NCI-H524 (cell line): ENCODE measurements at regions not wholly inside any gene's neighbourhood (a gene's known extent, or its start where the extent isn't known, plus 50 kb on each side); places are given as distances from the start of the nearest gene placed in this dataset.

Source experiments
- DNase-seq, 2 experiments: peaks; one replicate each; lab custom pipeline; 2025; lab: John Stamatoyannopoulos, UW

- no peak for DNase-seq
Observed at GRCh38 chr13:90532861-90533492, 814.5 kb upstream of the MIR17HG start.

DNA sequence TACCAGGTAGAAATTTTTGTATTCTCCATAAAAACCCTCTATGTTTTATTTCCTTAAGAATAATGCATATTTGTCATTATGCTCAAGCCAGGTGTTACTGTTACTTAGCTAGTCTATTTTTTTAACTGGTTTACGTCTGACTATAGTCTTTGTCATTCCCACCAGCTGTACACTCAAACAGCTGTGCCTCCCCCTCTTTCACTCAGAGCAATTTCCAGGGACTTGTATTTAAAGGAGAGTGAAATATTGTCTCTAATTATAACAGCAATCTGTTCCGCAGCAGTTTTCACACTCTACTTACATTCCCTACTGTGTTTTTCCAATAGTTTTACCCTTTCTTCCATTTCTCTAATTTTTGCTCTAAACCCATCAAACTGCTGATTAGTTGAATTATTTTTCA lies 813.6 kb upstream of the MIR17HG start:
- peak; percentile 50 to 80 for DNase-seq

GRCh38 chr13:90534617-90535370 lies 812.7 kb upstream of the MIR17HG start:
- no peak for DNase-seq

DNA sequence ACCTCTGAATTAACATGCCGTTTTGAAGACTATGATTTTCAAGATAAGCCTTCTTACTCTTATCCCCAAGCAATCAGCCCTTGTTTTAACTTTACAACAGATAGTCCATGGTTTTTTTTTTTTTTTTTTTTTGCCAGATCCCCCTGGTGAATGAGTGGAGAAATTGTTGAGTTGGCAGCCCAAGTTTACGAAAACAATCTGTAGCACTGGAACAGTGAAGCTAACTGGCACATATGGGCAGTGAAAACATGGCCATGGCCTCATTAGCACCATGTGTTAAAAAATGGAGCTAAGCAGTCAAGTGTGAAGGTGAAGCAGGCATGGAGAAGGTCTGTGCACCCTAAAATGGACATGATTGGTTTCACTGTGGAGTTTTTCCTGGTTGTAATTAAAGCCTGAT lies 812.1 kb upstream of the MIR17HG start:
- DNase-seq: peak; percentile 27 to 74

DNA sequence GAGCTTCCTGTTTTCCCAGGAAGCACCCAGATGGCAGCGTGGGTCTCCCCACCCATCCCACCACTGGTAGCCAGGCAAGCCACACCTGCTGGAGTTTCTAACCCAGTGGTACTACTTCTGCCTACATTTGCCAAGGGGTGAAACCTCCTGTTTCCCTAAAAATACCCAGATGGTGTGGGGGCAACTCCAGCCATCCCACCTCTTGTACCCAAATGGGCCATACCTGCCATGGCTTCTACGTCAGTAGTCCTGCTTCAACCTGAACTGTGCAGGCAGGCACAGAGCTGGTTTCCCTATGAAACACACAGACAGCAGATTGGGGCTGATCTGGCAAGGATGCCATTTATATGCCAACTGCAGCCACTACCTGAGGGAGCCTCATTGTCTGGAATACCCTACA lies 809.4 kb upstream of the MIR17HG start:
- DNase-seq: no peak

- no peak for DNase-seq
Observed at GRCh38 chr13:90541346-90541745, 806.1 kb upstream of the MIR17HG start.

GRCh38 chr13:90542959-90543505 lies 804.5 kb upstream of the MIR17HG start:
- DNase-seq: no peak

DNA sequence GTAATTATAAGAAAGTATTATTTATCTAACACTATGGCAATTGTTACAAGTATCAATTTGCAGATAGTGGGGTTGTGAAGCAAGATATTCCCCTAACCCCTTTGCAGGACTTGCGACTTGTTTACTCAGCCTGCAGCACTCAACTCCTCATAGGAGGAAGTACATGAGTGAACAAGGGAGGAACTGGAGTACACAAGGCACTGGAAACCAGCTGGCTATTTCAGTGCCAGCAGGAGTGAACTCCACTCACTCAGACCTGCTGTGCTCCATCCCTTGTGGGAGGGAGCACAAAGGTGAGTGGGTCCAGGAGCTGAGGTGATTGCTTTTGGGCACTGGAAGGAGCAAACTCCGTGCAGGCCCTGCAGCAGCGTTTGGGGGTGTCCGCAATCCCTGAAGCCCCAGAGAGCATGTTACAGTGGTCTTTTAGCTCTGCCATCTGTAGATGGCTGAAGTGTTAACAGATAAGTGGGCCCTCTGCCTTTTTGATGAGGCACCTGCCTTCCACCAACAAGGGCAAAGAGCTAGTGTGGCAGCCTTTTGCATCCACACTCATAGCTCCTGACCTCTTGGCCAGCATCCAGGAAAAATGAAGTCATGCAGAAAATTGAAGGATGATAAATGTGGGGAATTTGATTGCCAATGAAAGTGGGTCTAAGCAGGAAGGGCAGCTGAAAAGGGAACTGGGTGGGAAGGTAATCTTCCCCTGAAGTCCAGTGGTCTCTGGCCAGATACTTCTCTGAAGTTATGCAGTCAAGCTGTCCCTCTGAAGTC lies 802.2 kb upstream of the MIR17HG start:
- DNase-seq: peak in 1 of 2 experiments; percentile 12

DNA sequence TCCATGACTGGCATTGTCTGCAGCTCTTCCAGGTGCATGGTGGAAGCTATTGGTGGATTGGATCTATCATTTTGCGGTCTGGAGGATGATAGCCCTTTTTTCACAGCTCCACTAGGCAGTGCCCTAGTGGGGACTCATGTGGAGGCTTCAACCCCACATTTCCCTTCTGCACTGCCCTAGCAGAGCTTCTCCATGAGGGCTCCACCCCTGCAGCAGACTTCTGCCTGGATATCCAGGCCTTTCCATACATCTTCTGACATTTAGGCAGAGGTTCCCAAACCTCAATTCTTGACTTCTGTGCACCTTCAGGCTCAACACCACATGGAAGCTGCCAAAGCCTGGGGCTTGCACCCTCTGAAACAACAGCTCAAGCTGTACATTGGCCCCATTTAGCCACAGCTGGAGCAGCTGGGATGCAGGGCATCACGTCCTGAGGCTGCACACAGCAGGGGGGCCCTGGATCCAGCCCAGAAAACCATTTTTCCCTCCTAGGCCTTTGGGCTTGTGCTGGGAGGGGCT lies 800.2 kb upstream of the MIR17HG start:
- DNase-seq: no peak

DNA sequence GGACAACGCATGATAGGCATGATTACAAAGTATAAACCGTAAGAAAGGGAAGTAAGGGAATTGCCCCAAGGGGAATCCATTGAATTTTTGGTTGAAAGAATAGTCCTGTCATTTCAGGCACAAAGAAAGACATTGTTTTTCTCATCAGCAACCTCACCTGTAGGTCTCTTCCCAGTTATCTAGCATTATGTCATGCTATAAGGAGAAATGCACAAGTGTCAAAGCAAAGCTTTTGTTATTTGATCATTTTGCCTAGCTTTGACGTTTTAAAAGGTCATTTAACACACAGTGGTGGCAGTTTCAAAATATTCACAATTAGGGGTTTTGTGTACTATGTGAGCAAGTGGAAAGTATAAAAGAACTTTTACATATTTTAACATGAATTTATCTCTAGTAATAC lies 796.2 kb upstream of the MIR17HG start:
- no peak for DNase-seq

- DNase-seq: no peak
Observed at GRCh38 chr13:90552702-90553101, 794.8 kb upstream of the MIR17HG start.

DNA sequence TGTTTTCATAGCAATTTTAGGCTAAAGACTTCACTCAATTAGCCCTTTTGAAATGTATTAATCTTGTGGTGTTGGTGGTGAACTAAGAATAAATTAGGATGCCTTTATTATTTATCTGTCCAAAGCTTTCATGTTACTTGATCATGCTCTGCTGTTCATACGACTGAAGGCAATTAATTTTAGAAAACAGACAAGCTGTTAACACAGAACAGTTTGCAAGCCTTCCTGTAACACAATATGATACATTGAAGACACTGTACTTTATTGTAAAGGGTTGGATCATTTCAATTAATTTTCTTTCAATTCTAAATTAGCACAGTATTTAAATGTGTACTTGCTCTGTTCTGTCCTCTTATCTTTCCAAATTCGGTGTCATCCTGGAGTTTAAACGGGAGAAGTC lies 794.3 kb upstream of the MIR17HG start:
- DNase-seq: peak in 1 of 2 experiments; percentile 11

DNA sequence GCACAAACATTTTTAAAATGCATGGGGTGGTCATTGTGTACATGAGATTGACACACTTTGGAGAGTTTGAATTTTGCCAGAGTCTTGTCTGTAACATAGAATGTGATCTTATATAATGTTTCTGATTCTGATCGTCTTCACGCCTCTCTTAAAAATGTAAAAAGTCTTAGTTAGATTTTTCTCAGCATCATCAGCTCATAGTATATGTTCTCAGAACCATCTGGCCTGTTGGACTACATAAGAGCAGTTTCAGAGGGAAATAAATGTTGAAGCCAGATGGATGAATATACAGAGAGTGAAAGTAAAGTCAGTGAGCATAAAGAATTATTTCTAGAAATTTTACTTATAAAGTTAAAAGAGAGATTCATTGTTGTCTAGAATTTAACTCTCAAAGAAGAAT lies 789.9 kb upstream of the MIR17HG start:
- DNase-seq: no peak

GRCh38 chr13:90562443-90562842 lies 785.0 kb upstream of the MIR17HG start:
- DNase-seq: no peak

DNA sequence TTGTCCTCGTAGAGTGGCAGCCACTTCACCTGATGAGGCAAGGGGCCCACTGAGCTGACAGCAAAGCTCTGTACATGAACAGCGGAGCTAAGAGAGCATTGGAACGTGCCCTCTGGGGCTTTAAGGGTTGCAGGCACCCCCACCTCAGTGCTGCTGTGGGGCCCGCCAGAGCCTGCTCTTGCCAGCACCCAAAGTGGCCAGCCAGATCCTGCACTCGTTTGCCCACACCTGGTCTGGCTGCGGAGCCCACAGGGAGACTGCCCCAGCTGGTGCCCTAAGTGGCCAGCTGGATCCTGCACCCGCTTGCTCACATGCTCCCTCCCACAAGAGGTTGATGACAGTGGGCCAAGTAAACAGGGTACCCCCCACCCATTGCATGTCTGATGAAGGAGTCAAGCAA lies 783.4 kb upstream of the MIR17HG start:
- DNase-seq: no peak

DNA sequence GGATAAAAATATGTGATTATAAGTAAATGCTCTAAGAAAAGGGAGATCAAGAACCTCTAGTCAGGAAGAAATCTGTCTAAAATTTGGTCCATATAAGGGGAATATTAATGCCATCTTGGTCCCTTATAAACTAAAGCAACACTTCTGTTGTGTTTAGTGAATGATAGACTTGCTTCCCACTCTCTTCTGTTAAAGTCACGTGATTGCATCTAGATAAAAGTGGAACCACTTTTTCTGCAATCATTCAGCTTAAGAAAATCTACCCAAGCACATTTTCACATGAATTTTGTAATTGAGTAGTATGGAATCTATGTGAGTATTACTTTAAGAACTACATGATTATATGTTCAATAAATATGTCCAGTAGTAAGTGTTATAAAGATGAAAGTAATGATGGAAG lies 782.9 kb upstream of the MIR17HG start:
- DNase-seq: no peak

GRCh38 chr13:90565985-90566713 lies 781.3 kb upstream of the MIR17HG start:
- no peak for DNase-seq

DNA sequence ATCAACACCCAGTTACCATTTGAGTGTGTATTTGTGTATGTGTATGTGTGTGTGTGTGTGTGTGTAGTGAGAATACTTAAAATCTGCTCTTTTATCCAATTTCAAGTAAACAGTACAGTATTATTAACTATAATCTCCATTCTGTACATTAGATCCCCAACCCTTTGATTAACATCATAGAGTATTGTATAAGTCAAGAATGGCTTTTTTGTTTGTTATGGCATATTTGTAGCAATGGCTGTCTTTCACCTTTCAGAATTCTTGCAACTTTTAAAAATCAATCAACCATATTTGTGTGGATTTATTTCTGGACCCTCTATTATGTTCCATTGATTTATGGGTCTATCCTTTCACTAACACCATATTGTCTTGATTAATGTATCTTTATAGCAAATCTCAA lies 779.3 kb upstream of the MIR17HG start:
- DNase-seq: no peak

- DNase-seq: no peak
Observed at GRCh38 chr13:90576067-90576466, 771.4 kb upstream of the MIR17HG start.

- DNase-seq: no peak
Observed at GRCh38 chr13:90577726-90578125, 769.8 kb upstream of the MIR17HG start.

DNA sequence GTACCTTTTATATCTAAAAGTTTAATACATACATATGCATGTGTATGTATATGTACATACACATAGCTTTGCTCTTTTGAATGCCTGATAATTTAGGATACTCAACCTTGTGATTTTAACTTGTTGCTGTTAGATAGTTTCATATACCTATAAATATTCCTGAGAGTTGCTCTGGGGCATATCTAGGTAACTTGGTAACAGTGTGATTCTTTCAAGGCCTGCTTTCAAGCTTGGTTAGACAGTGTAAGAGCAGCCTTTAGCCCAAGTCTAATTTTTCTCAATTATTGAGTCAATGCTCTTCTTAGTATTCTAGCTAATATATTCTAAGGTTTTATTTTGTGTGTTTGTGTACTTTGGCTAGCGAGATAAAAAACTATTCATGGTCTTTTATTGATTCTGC lies 762.1 kb upstream of the MIR17HG start:
- no peak for DNase-seq
